Karpas-422 (cell line): ENCODE measurements at regions not wholly inside any gene's neighbourhood (a gene's known extent, or its start where the extent isn't known, plus 50 kb on each side); places are given as distances from the start of the nearest gene placed in this dataset.

Source experiments
- DNase-seq: peaks from one replicate; pipeline ENCODE4 v3.0.0-alpha.2; 2015
- H2AFZ ChIP-seq: fragments of 200-600 bp; sonication (generic); 2 replicates; pipeline ENCODE4 v1.6.1; 2014; ENCODE audit warnings: antibody characterized with exemption, low read length, mixed read lengths
- H3K27ac ChIP-seq: fragments of 200-600 bp; sonication (generic); 2 replicates; pipeline ENCODE4 v1.5.1; 2014; ENCODE audit warnings: mild to moderate bottlenecking, low read length, moderate library complexity
- H3K27me3 ChIP-seq: fragments of 200-600 bp; sonication (generic); 2 replicates; pipeline ENCODE4 v1.6.1; 2014; ENCODE audit warnings: low read length, mixed read lengths
- H3K36me3 ChIP-seq: fragments of 200-600 bp; sonication (generic); 2 replicates; pipeline ENCODE4 v1.6.1; 2014; ENCODE audit warnings: low read length, mixed read lengths; ENCODE audit not compliant: insufficient read depth
- H3K4me1 ChIP-seq: fragments of 200-600 bp; sonication (generic); 2 replicates; pipeline ENCODE4 v1.6.1; 2014; ENCODE audit warnings: mild to moderate bottlenecking, low read length, mixed read lengths
- H3K4me2 ChIP-seq: fragments of 200-600 bp; sonication (generic); 2 replicates; pipeline ENCODE4 v1.6.1; 2014; ENCODE audit warnings: low read length, low read depth, mild to moderate bottlenecking; ENCODE audit not compliant: poor library complexity, severe bottlenecking
- H3K4me3 ChIP-seq: fragments of 200-600 bp; sonication (generic); 2 replicates; pipeline ENCODE4 v1.5.1; 2014; ENCODE audit warnings: mild to moderate bottlenecking, antibody characterized with exemption, low read length, mixed read lengths
- H3K79me2 ChIP-seq: fragments of 200-600 bp; sonication (generic); 2 replicates; pipeline ENCODE4 v1.6.1; 2014; ENCODE audit warnings: mild to moderate bottlenecking, low read length, mixed read lengths
- H3K9ac ChIP-seq: fragments of 200-600 bp; sonication (generic); 2 replicates; pipeline ENCODE4 v1.6.0; 2014; ENCODE audit warnings: low read length
- H3K9me2 ChIP-seq: fragments of 200-600 bp; sonication (generic), shearing (Covaris generic); replicated peaks from 2 replicates; pipeline ENCODE4 v1.6.0; 2014; ENCODE audit warnings: mild to moderate bottlenecking, low read length, moderate library complexity; ENCODE audit not compliant: insufficient read depth
- H3K9me3 ChIP-seq: fragments of 300-700, 200-600 bp; sonication (generic); 2 replicates; pipeline ENCODE4 v1.6.1; 2014; ENCODE audit warnings: low read length, mixed read lengths
- H4K20me1 ChIP-seq: fragments of 200-600 bp; sonication (generic); 2 replicates; pipeline ENCODE4 v1.6.1; 2014; ENCODE audit warnings: mild to moderate bottlenecking, antibody characterized with exemption, low read length, low read depth; ENCODE audit not compliant: insufficient read depth

DNA sequence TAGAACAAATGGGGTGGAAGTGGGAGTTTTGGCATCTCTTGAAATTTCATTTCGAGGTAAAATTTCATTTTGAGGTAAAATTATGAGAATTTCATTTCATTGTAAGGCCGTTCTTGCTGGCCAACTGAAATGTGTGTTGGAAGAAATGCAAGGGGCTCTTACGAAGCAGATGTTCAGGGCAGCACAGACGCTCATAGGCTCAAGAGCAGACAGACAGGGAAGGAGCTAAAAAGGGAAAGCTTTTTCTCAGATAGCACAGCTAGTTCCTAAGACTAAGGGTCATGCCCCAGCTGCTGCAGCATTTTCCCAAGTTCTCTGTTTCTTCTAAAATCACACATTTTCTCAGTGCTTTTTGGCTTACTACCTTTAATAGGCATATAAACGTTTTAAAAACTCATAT is 65.1 kb upstream of the SFMBT2 start:
- Histone ChIP-seq H3K36me3 (no peaks in the 10 kb centered on the region; the same call in 1 of the 2 replicates), H3K27me3 (no peaks in the 10 kb centered on the region), H4K20me1 (no peaks in the 10 kb centered on the region), H3K9me3 (no peaks in the 10 kb centered on the region), H3K9me2 (no peaks in the 10 kb centered on the region), H2AFZ (no peak overlapping the region), H3K4me3 (peak overlapping the region; percentile 44), H3K79me2 (no peaks in the 10 kb centered on the region), H3K9ac (peak overlapping the region; percentile 69), H3K27ac (peak overlapping the region; percentile 99), H3K4me2 (peak overlapping the region; percentile 69), H3K4me1 (peaks cover 98% of the 10 kb centered on the region)
- DNase-seq = peak; percentile 77

DNA sequence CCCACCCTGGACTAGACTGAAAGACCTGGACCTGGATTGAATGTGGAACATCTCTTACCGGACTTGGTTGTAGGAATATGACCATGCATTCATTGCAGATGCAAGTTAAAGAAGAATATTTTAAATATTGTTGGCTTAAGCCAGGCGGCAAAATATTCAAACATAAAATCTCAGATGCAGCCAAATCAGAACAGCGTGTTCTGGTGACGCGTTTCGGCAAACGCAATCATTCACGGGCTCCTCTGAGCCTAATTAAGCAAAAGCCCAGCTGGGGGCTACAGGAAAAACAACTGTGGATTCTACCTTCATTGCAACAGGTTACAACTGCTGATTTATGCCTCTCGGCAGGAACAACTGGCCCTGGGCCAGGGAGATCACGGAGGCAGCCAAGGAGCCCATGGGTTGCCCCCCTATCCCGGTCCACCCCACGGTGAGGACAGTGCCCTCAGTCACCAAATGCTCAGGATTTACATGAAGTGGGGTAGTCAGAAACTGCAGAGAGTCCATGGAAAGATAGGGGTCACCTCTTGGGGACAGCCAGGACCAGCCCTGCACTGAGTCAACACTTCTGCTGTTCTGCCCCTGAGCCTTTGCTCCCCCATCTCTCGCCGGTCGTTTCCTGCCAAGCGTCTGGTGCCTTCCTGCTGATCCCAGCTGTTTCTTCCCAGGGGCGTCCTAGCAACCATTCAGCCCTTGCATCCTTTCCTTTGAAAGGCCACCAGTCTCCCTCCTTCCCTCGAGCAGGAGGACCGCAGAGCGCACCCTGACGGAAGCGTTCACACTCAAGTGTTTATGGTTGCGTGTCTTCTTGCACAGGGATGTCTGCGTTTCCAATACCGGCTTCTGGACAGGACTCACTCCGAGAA is 64.4 kb upstream of the SFMBT2 start:
- no peaks in the 10 kb centered on the region for H3K9me2 ChIP-seq
- no peak overlapping the region for H2AFZ ChIP-seq
- H3K79me2 ChIP-seq = no peaks in the 10 kb centered on the region
- peak; percentile 76 for DNase-seq
- H4K20me1 ChIP-seq = no peaks in the 10 kb centered on the region
- H3K9me3 ChIP-seq = no peaks in the 10 kb centered on the region
- H3K4me3 ChIP-seq = peak overlapping the region; percentile 44
- no peaks in the 10 kb centered on the region for H3K27me3 ChIP-seq
- H3K4me2 ChIP-seq = peak overlapping the region; percentile 69
- H3K9ac ChIP-seq = peak overlapping the region; percentile 69
- peak overlapping the region; percentile 99 for H3K27ac ChIP-seq
- H3K36me3 ChIP-seq = no peaks in the 10 kb centered on the region; the same call in 1 of the 2 replicates
- H3K4me1 ChIP-seq = peaks cover 98% of the 10 kb centered on the region

DNA sequence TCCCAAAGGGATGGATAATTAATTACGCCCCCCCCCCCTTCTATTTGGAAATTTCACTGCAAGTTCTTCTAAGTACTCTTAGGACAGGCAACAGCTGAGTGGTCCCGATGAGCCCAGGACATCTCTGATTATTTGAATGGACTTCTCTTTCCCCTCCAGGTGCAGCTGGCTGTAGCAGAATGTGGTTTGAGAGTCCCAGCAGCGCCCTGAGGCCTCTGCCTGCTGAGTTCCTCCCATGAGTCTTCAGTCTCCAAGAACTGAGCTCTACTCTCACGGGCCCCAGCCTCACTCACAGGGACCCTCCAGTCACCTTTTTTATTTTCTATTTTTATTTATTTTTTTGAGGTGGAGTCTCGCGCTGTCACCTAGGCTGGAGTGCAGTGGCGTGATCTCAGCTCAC is 63.6 kb upstream of the SFMBT2 start:
- H3K27me3 ChIP-seq = no peaks in the 10 kb centered on the region
- no peaks in the 10 kb centered on the region for H3K9me2 ChIP-seq
- H3K4me1 ChIP-seq = peaks cover 98% of the 10 kb centered on the region
- no peaks in the 10 kb centered on the region for H3K9me3 ChIP-seq
- H3K4me2 ChIP-seq = peak overlapping the region; percentile 69
- H3K79me2 ChIP-seq = peaks cover 5% of the 10 kb centered on the region; the same call in 1 of the 2 replicates
- no peaks in the 10 kb centered on the region for H4K20me1 ChIP-seq
- no peak overlapping the region for H2AFZ ChIP-seq
- DNase-seq = peak; percentile 92
- H3K27ac ChIP-seq = peak overlapping the region; percentile 99
- H3K9ac ChIP-seq = peak overlapping the region; percentile 69
- H3K4me3 ChIP-seq = no peak overlapping the region
- H3K36me3 ChIP-seq = peaks cover 3% of the 10 kb centered on the region; the same call in 1 of the 2 replicates

DNA sequence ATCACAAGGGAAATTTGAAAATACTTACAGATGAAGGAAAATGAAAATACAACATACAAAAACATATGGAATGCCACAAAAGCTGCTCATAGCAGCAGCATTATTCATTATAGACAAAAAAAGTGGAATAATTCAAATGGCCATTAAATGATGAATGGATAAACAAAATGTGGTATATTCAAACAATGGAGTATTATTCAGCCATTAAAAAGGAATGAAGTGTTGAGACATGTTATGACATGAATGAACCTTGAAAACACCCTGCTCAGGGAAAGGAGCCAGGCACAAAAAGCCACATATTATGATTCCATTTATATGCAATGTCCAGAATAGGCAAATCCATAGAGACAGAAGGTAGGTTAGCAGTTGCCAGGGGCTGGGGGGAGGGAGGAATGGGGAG is 62.6 kb upstream of the SFMBT2 start:
- no peaks in the 10 kb centered on the region for H3K9me3 ChIP-seq
- no peaks in the 10 kb centered on the region for H4K20me1 ChIP-seq
- H3K9me2 ChIP-seq = no peaks in the 10 kb centered on the region
- peaks cover 94% of the 10 kb centered on the region for H3K4me1 ChIP-seq
- no peak overlapping the region for H2AFZ ChIP-seq
- peak overlapping the region; percentile 45; the same call in 1 of the 2 replicates for H3K4me3 ChIP-seq
- H3K9ac ChIP-seq = peak overlapping the region; percentile 76
- no peaks in the 10 kb centered on the region for H3K27me3 ChIP-seq
- peak; percentile 61 for DNase-seq
- H3K79me2 ChIP-seq = peaks cover 11% of the 10 kb centered on the region
- peak overlapping the region; percentile 99 for H3K27ac ChIP-seq
- peak overlapping the region; percentile 69 for H3K4me2 ChIP-seq
- peaks cover 9% of the 10 kb centered on the region; the same call in 1 of the 2 replicates for H3K36me3 ChIP-seq

DNA sequence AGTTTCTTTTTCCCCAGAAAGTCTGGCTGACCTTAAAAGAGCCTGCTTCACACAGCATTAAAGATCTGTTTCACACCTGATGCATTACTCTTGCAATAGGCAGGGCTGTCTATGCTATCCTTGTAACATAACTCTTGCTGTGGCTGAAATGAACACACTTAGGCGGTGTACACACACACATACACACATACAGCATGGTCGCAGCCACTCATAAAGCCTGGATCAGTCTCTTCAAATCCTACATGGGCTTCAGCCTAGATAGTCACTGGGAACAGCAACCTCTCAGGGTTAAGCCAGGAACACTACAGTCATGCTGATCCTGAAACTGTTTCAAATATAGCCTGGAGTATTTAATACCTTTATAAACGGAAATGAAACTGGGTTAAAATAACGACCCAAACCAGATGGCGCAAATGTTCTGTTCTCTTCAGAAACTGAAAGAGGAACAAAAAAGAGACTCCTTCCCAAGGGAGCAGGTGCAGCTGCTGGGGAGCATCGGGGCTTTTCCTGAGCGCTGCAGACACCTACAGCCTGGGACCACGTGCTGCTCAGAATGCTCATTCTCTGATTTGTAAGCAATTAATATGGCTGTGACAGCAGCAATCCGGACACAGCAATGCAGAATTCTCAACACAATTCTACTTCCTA is 61.0 kb upstream of the SFMBT2 start:
- Histone ChIP-seq H3K79me2 (peaks cover 11% of the 10 kb centered on the region), H3K4me1 (peaks cover 78% of the 10 kb centered on the region), H3K9ac (peak overlapping the region; percentile 80), H3K36me3 (peaks cover 11% of the 10 kb centered on the region; the same call in 1 of the 2 replicates), H3K4me2 (peak overlapping the region; percentile 78), H3K9me2 (no peaks in the 10 kb centered on the region), H2AFZ (no peak overlapping the region), H3K27ac (peak overlapping the region; percentile 99), H3K27me3 (no peaks in the 10 kb centered on the region), H3K4me3 (peak overlapping the region; percentile 62), H4K20me1 (no peaks in the 10 kb centered on the region), H3K9me3 (no peaks in the 10 kb centered on the region)
- peak; percentile 99 for DNase-seq

DNA sequence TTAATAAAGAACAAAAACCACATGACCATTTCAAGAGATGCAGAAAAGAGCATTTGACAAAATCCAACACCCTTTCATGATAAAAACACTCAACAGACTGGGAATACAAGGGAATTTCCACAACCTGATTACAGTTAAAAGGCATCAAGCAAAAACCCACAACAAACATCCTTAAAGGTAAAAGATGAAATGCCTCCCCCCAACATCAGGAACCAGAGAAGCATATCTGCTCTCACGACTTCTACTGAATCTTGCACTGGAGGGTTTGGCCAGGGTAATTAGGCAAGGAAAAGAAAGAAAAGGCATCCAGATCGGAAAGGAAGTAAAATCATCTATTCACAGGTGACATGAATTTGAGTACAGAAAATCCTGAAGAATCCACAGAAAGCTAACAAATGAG is 59.5 kb upstream of the SFMBT2 start:
- Histone ChIP-seq H3K27me3 (no peaks in the 10 kb centered on the region), H3K27ac (peak overlapping the region; percentile 99), H3K4me3 (peak overlapping the region; percentile 62), H3K9me3 (no peaks in the 10 kb centered on the region), H2AFZ (no peak overlapping the region), H3K9me2 (no peaks in the 10 kb centered on the region), H3K36me3 (peaks cover 21% of the 10 kb centered on the region), H3K9ac (peak overlapping the region; percentile 80), H4K20me1 (no peaks in the 10 kb centered on the region), H3K79me2 (peaks cover 11% of the 10 kb centered on the region), H3K4me2 (peak overlapping the region; percentile 78), H3K4me1 (peaks cover 64% of the 10 kb centered on the region)
- DNase-seq = peak; percentile 76

DNA sequence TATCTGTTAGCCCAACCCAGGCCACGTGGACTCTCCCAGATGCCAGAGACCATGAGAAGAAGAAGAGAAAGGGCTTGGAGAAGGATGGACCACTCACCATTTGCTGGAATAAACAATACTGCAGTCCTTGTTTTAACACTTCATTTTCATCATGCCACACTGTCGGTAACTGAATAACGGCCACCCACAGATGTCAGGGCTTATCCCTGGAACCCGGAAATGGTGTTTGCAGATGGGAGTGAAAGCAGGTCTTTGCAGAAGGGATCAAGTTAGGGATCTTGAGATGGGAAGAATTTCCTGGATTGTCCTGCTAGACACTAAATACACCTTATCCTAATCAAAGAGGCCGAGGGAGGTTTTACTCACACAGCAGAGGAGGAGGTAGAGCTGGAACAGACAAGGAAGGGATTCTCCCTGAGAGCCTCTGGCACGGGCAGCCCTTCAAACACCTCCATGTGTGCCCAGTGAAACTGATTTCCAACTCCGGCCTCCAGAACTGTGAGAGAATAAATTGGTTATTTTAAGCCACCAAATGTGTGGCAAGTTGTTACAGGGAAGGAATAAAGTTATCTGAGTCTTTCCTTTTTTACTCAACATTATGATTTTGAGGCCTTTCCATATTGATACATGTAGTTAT is 56.3 kb upstream of the SFMBT2 start:
- H3K9me3 ChIP-seq = no peaks in the 10 kb centered on the region
- H3K9ac ChIP-seq = no peak overlapping the region
- no peaks in the 10 kb centered on the region for H4K20me1 ChIP-seq
- no peak overlapping the region for H2AFZ ChIP-seq
- no peak overlapping the region for H3K4me2 ChIP-seq
- H3K79me2 ChIP-seq = peaks cover 11% of the 10 kb centered on the region
- no peaks in the 10 kb centered on the region for H3K27me3 ChIP-seq
- no peak overlapping the region for H3K4me3 ChIP-seq
- peak; percentile 39 for DNase-seq
- H3K4me1 ChIP-seq = peaks cover 32% of the 10 kb centered on the region
- no peaks in the 10 kb centered on the region for H3K9me2 ChIP-seq
- peak overlapping the region; percentile 99; the same call in 1 of the 2 replicates for H3K27ac ChIP-seq
- peaks cover 23% of the 10 kb centered on the region for H3K36me3 ChIP-seq

DNA sequence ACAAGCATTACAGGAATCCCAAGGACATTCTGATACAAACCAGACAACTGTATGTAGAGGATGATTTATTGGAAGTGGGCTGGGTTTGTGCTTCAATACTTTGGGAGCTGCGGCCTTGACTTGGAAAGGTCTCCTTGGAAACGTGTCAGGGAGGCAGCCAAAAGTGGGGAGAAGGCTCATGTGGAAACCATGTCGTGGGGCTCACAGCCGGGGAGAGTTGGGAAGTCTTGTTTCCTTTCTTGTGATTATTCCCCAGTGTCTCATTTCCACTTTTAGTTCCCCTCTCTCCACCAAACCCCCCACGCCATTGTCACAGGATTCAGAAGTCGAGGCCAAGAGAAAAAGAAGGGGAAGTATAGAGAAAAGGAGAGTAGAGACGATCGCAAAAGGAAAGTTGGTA is 53.9 kb upstream of the SFMBT2 start:
- H3K27ac ChIP-seq = no peak overlapping the region
- DNase-seq = no peak
- H2AFZ ChIP-seq = no peak overlapping the region
- H3K9ac ChIP-seq = no peak overlapping the region
- H3K9me2 ChIP-seq = no peaks in the 10 kb centered on the region
- H3K4me3 ChIP-seq = no peak overlapping the region
- no peaks in the 10 kb centered on the region for H4K20me1 ChIP-seq
- no peaks in the 10 kb centered on the region for H3K27me3 ChIP-seq
- no peak overlapping the region for H3K4me2 ChIP-seq
- no peaks in the 10 kb centered on the region for H3K9me3 ChIP-seq
- peaks cover 23% of the 10 kb centered on the region for H3K36me3 ChIP-seq
- H3K79me2 ChIP-seq = peaks cover 9% of the 10 kb centered on the region
- H3K4me1 ChIP-seq = peaks cover 16% of the 10 kb centered on the region
